Fibroblast of lung (primary cell): ENCODE measurements at regions not wholly inside any gene's neighbourhood (a gene's known extent, or its start where the extent isn't known, plus 50 kb on each side); places are given as distances from the start of the nearest gene placed in this dataset.

Experiments
- DNase-seq, 2 donors: peaks; one replicate each; pipeline versions ENCODE4 v3.0.0 to v3.0.0-alpha.2; 2010; ENCODE audit warnings: low read depth in 2 of 2
- H2AFZ ChIP-seq: 2 replicates; pipeline ENCODE4 v1.5.1; 2012; ENCODE audit warnings: low read length, control low read depth, inconsistent platforms
- H3K27ac ChIP-seq: 2 replicates; pipeline ENCODE4 v1.5.1; 2011; ENCODE audit warnings: low read length, control low read depth; ENCODE audit not compliant: insufficient read depth
- H3K27me3 ChIP-seq: 2 replicates; pipeline ENCODE4 v1.5.1; 2011; ENCODE audit warnings: mild to moderate bottlenecking, low read length; ENCODE audit not compliant: control insufficient read depth, insufficient read depth
- H3K36me3 ChIP-seq: 2 replicates; pipeline ENCODE4 v1.5.1; 2011; ENCODE audit warnings: low read length; ENCODE audit not compliant: control insufficient read depth, insufficient read depth
- H3K4me1 ChIP-seq: 2 replicates; pipeline ENCODE4 v1.5.1; 2011; ENCODE audit warnings: low read length; ENCODE audit not compliant: control insufficient read depth, insufficient read depth; ENCODE audit errors: extremely low read depth
- H3K4me2 ChIP-seq: 2 replicates; pipeline ENCODE4 v1.5.1; 2011; ENCODE audit warnings: low read length, control low read depth; ENCODE audit not compliant: insufficient read depth; ENCODE audit errors: extremely low read depth
- H3K4me3 ChIP-seq, 4 experiments: fragments of 200-600 bp in 1 of 4; sonication (generic) in 1 of 4; replicated peaks in 1 of 4; 2 replicates each; pipeline ENCODE4 v1.5.1; 2011 to 2016; ENCODE audit warnings: low read length in 4 of 4, low read depth in 3 of 4, mild to moderate bottlenecking in 3 of 4, control low read depth in 2 of 4, inconsistent platforms in 1 of 4, mixed read lengths in 1 of 4; ENCODE audit not compliant: insufficient read depth in 1 of 4; ENCODE audit errors: control extremely low read depth in 1 of 4
- H3K79me2 ChIP-seq: 2 replicates; pipeline ENCODE4 v1.5.1; 2012; ENCODE audit warnings: mild to moderate bottlenecking, low read length, inconsistent platforms; ENCODE audit not compliant: control insufficient read depth, insufficient read depth
- H3K9ac ChIP-seq: 2 replicates; pipeline ENCODE4 v1.5.1; 2011; ENCODE audit warnings: mild to moderate bottlenecking, low read length, control low read depth; ENCODE audit not compliant: insufficient read depth
- H3K9me3 ChIP-seq: 2 replicates; pipeline ENCODE4 v1.5.1; 2012; ENCODE audit warnings: low read depth, low read length; ENCODE audit not compliant: control insufficient read depth, insufficient read depth
- H4K20me1 ChIP-seq: 2 replicates; pipeline ENCODE4 v1.5.1; 2011; ENCODE audit warnings: low read length; ENCODE audit not compliant: control insufficient read depth, insufficient read depth; ENCODE audit errors: extremely low read depth
- EZH2 ChIP-seq: IDR thresholded peaks from 2 replicates; pipeline ENCODE4 v1.5.1; 2012; ENCODE audit warnings: low read length, control low read depth, mild to moderate bottlenecking; ENCODE audit errors: missing control alignments
- TF ChIP-seq, protein P1 (sequence below), 2 donors: IDR thresholded peaks in 1 of 2; conservative IDR thresholded peaks in 1 of 2; 1 replicate in 1 of 2; 2 replicates in 1 of 2; pipeline ENCODE4 v1.5.1; 2011 to 2012; ENCODE audit warnings: low read length in 2 of 2, control low read depth in 1 of 2, inconsistent platforms in 1 of 2, low read depth in 1 of 2, mild to moderate bottlenecking in 1 of 2

DNA sequence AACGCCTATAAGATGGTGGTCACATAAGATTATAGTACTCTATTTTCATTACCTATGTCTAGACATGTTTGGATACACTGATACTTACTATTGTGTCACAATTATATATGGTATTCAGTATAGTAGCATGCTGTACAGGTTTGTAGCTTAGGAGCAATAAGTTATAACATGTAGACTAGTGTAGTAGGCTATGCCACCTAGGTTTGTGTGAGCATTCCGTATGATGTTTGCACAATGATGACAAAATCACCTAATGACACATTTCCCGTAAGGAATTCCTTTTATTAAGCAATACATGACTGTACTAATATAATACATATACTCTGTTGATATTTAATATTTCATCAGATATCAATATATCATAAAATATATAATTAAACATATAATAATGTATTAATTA, 540.7 kb downstream of the BMP2 start:
- no peak for DNase-seq
- TF ChIP-seq, protein P1, sequence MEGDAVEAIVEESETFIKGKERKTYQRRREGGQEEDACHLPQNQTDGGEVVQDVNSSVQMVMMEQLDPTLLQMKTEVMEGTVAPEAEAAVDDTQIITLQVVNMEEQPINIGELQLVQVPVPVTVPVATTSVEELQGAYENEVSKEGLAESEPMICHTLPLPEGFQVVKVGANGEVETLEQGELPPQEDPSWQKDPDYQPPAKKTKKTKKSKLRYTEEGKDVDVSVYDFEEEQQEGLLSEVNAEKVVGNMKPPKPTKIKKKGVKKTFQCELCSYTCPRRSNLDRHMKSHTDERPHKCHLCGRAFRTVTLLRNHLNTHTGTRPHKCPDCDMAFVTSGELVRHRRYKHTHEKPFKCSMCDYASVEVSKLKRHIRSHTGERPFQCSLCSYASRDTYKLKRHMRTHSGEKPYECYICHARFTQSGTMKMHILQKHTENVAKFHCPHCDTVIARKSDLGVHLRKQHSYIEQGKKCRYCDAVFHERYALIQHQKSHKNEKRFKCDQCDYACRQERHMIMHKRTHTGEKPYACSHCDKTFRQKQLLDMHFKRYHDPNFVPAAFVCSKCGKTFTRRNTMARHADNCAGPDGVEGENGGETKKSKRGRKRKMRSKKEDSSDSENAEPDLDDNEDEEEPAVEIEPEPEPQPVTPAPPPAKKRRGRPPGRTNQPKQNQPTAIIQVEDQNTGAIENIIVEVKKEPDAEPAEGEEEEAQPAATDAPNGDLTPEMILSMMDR (conservative IDR thresholded peaks at IDR 0.05 in 1 of 2, IDR thresholded peaks at IDR 0.05 in 1 of 2; ENCODE audit: low read depth in 1 of 2, low read length in 2 of 2), result no peak
- TF ChIP-seq EZH2, result no peak
- H4K20me1 ChIP-seq, result no peaks in the 10 kb centered on the region

DNA sequence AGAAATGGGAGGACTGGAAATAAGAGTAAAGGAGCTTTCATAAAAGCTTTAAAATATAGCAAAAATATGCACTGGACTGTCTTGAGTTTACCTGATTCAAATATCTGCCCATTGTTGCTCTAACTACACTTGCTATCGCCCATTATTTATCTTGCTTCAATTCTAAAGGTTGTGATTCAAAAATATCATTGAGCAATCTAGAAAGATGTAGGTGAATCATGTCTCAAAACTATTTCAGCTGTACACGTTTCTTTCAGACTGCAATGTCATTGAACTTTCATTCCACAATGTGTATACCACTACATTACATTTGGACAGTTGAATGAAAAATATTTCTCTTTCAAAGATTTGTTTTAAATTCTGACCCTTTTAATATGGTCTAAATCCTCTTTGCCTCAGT, 545.6 kb downstream of the BMP2 start:
- Histone ChIP-seq H3K9me3 (no peaks in the 10 kb centered on the region), H3K27ac (no peak overlapping the region), H3K27me3 (no peaks in the 10 kb centered on the region), H4K20me1 (no peaks in the 10 kb centered on the region), H3K4me1 (no peaks in the 10 kb centered on the region), H3K4me2 (no peak overlapping the region), H3K36me3 (no peaks in the 10 kb centered on the region), H3K4me3 (no peak overlapping the region), H3K79me2 (no peaks in the 10 kb centered on the region), H2AFZ (no peak overlapping the region), H3K9ac (no peak overlapping the region)
- TF ChIP-seq, protein P1 (conservative IDR thresholded peaks at IDR 0.05 in 1 of 2, IDR thresholded peaks at IDR 0.05 in 1 of 2; ENCODE audit: low read depth in 1 of 2, low read length in 2 of 2), result no peak
- no peak for TF ChIP-seq EZH2
- DNase-seq, result no peak

More for the DNA sequence above, 540.7 kb downstream of the BMP2 start:
- Histone ChIP-seq H3K4me2 (no peak overlapping the region), H3K9ac (no peak overlapping the region), H3K79me2 (no peaks in the 10 kb centered on the region), H3K27me3 (no peaks in the 10 kb centered on the region), H3K36me3 (no peaks in the 10 kb centered on the region), H3K4me3 (no peak overlapping the region), H3K9me3 (no peaks in the 10 kb centered on the region), H2AFZ (no peak overlapping the region), H3K27ac (no peak overlapping the region), H3K4me1 (no peaks in the 10 kb centered on the region)

DNA sequence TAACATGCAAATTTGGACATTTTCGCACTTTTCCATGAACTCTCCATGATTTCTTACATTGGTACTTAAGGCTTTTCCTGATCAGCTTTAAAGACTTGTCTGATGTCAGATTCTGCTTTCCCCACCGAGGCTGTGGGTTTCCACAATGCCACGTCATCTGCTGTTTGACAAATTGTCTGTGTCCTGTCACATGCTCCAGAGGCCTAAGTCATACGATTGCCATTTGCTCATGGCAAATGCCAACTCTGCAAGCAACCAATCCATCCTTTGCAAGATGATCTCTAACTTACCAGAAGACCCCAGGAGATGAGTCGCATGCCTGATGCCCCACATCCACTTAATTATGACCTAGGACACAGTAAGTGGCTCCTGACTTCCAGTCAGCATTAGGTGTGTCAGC, 556.5 kb downstream of the BMP2 start:
- Histone ChIP-seq H3K27me3 (no peaks in the 10 kb centered on the region), H3K36me3 (no peaks in the 10 kb centered on the region), H4K20me1 (no peaks in the 10 kb centered on the region), H3K27ac (no peak overlapping the region), H3K9me3 (no peaks in the 10 kb centered on the region), H3K79me2 (no peaks in the 10 kb centered on the region), H3K4me3 (no peak overlapping the region), H3K4me1 (no peaks in the 10 kb centered on the region), H2AFZ (no peak overlapping the region), H3K9ac (no peak overlapping the region), H3K4me2 (no peak overlapping the region)
- TF ChIP-seq EZH2, result no peak
- TF ChIP-seq, protein P1 (conservative IDR thresholded peaks at IDR 0.05 in 1 of 2, IDR thresholded peaks at IDR 0.05 in 1 of 2; ENCODE audit: low read depth in 1 of 2, low read length in 2 of 2), result no peak
- DNase-seq, result no peak
